ENCODE measurements at regions not wholly inside any gene's neighbourhood (a gene's known extent, or its start where the extent isn't known, plus 50 kb on each side); places are given as distances from the start of the nearest gene placed in this dataset.

GRCh38 chr6:94487371-94487770, 1068.0 kb upstream of the EPHA7 start:
- H3K36me3 ChIP-seq, result no peaks in the 10 kb centered on the region
- no peak overlapping the region for H3K4me3 ChIP-seq
- DNase-seq, result no peak
- no peaks in the 10 kb centered on the region for H3K9me3 ChIP-seq
- no peak overlapping the region for H3K27ac ChIP-seq
- no peak for ATAC-seq
- H3K27me3 ChIP-seq, result no peaks in the 10 kb centered on the region
- no peak for TF ChIP-seq CTCF (IDR thresholded peaks at IDR 0.05)
- H3K4me1 ChIP-seq, result no peaks in the 10 kb centered on the region
- intact Hi-C loops (cut with DNase I), result no loop called here

DNA sequence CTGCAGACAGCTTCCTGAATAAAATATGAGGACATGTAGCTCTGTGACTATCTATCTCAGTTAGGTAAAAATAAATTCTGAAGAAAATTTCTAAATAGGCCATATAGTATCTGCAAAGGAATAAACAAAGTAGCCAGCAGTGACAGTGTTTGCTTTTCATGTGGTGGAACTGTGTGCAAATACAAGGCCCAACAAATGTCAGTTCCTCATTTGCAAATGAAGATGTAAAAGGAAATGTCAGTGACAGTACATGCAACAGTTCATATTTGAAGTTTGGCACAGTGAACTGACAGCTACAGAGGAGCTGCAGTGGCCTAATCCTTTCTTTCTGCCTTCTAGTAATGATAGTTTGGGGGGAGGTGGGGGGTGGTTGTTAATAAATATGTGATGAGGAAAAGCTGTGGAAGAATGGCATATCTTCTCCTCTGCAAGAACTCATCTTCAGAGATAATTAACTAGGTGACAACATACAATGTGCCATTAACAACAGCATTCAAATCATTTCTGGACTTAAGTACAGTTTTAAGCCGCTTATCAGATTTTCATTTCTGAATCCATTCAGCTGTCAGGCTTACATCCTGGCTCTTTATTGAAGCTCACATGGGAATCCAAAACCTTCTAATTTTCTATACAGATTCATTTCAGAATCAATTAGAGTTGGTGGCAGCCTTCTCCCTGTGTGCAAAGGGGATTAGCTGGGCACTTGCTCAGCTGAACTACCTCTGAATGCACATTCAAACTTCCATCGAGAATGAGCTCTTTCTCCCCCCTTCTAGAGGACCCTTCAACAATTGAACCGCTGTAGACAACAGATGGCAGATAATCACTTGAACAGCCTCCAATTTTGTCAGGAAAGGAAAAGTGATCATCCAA, 1059.0 kb upstream of the EPHA7 start:
- intact Hi-C loops (cut with DNase I), result no loop called here
- TF ChIP-seq CTCF (IDR thresholded peaks at IDR 0.05), result no peak
- no peaks in the 10 kb centered on the region for H3K36me3 ChIP-seq
- H3K27me3 ChIP-seq, result no peaks in the 10 kb centered on the region
- no peaks in the 10 kb centered on the region for H3K4me1 ChIP-seq
- H3K27ac ChIP-seq, result no peak overlapping the region
- H3K4me3 ChIP-seq, result no peak overlapping the region
- peaks cover 0 to 23% of the 10 kb centered on the region in 2 donors for H3K9me3 ChIP-seq
- DNase-seq (peak in 2 of 4 donors; percentile 13 to 30), ATAC-seq (no peak)

GRCh38 chr6:94468830-94469229, 1049.5 kb upstream of the EPHA7 start:
- intact Hi-C loops (cut with DNase I), result no loop called here

DNA sequence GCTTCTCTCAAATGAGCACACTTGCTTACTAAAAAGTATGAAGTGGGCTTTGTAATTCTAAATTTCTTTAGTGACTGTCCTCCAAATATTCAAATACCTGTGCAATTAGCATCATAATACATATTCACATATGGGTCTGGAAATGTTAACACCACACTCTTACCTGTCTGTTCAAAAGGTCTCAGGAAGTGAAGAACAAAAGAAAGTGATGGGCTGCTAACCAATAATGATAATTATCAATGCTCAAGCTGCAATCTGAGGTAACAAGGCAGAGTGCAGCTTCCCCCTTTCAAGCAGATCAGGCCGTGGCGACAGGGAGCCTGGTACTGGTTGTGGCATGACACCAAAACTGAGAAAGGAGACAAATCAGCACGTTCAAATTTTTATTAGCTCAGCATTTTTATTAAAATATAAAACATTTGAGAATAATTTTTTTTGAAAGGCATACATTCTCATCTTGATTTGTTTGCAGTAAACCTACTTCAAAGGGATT, 1044.7 kb upstream of the EPHA7 start:
- intact Hi-C loops (cut with DNase I), result no loop called here
- DNase-seq, result no peak
- no peak for TF ChIP-seq CTCF (IDR thresholded peaks at IDR 0.05)
- Histone ChIP-seq H3K4me1 (no peaks in the 10 kb centered on the region), H3K9me3 (no peaks in the 10 kb centered on the region), H3K4me3 (no peak overlapping the region), H3K36me3 (no peaks in the 10 kb centered on the region), H3K27ac (no peak overlapping the region), H3K27me3 (no peaks in the 10 kb centered on the region)
- no peak for ATAC-seq

More at GRCh38 chr6:94468830-94469229, 1049.5 kb upstream of the EPHA7 start:
- no peak overlapping the region for H3K4me3 ChIP-seq
- H3K4me1 ChIP-seq, result no peaks in the 10 kb centered on the region
- no peaks in the 10 kb centered on the region for H3K9me3 ChIP-seq
- no peaks in the 10 kb centered on the region for H3K27me3 ChIP-seq
- TF ChIP-seq CTCF (IDR thresholded peaks at IDR 0.05), result no peak
- H3K36me3 ChIP-seq, result no peaks in the 10 kb centered on the region
- ATAC-seq (no peak), DNase-seq (no peak)
- H3K27ac ChIP-seq, result no peak overlapping the region

- DNase-seq (no peak), ATAC-seq (no peak)
These were observed 1043.9 kb upstream of the EPHA7 start for GRCh38 chr6:94463306-94463705.

More at GRCh38 chr6:94463306-94463705, 1043.9 kb upstream of the EPHA7 start:
- Histone ChIP-seq H3K9me3 (no peaks in the 10 kb centered on the region), H3K36me3 (no peaks in the 10 kb centered on the region), H3K27me3 (no peaks in the 10 kb centered on the region), H3K4me1 (no peaks in the 10 kb centered on the region), H3K27ac (no peak overlapping the region), H3K4me3 (no peak overlapping the region)
- no peak for TF ChIP-seq CTCF (IDR thresholded peaks at IDR 0.05)
- intact Hi-C loops (cut with DNase I), result no loop called here
